NCI-H146 treated with DMSO at 0.1 percent for 48 hours (cell line): ENCODE measurements at regions not wholly inside any gene's neighbourhood (a gene's known extent, or its start where the extent isn't known, plus 50 kb on each side); places are given as distances from the start of the nearest gene placed in this dataset.

Experiments used
- DNase-seq: peaks from one replicate; lab custom pipeline; 2025; ENCODE audit not compliant: unreplicated experiment; lab: John Stamatoyannopoulos, UW

GRCh38 chr4:136691607-136692006 lies 840.7 kb downstream of the PCDH18 start:
- DNase-seq, result no peak

- DNase-seq, result no peak
These were observed 841.9 kb downstream of the PCDH18 start for GRCh38 chr4:136690360-136690759.

GRCh38 chr4:136687596-136687995 lies 844.7 kb downstream of the PCDH18 start:
- no peak for DNase-seq

GRCh38 chr4:136687118-136687517 lies 845.2 kb downstream of the PCDH18 start:
- no peak for DNase-seq

GRCh38 chr4:136680761-136681160 lies 851.5 kb downstream of the PCDH18 start:
- DNase-seq, result no peak

- no peak for DNase-seq
These were observed 852.0 kb downstream of the PCDH18 start for GRCh38 chr4:136680271-136680670.

- DNase-seq, result no peak
These were observed 862.0 kb downstream of the PCDH18 start for GRCh38 chr4:136670265-136670664.

- DNase-seq, result no peak
These were observed 867.3 kb downstream of the PCDH18 start for GRCh38 chr4:136664988-136665387.

GRCh38 chr4:136662539-136662938 lies 869.8 kb downstream of the PCDH18 start:
- no peak for DNase-seq

- no peak for DNase-seq
These were observed 878.5 kb downstream of the PCDH18 start for GRCh38 chr4:136653640-136654406.

- no peak for DNase-seq
These were observed 880.4 kb downstream of the PCDH18 start for GRCh38 chr4:136651932-136652331.

- DNase-seq, result no peak
These were observed 881.0 kb downstream of the PCDH18 start for GRCh38 chr4:136651278-136651667.

- no peak for DNase-seq
These were observed 881.6 kb downstream of the PCDH18 start for GRCh38 chr4:136650541-136651277.

- DNase-seq, result no peak
These were observed 888.0 kb downstream of the PCDH18 start for GRCh38 chr4:136644279-136644678.

- no peak for DNase-seq
These were observed 888.9 kb downstream of the PCDH18 start for GRCh38 chr4:136643416-136643815.

GRCh38 chr4:136637071-136637777 lies 895.1 kb downstream of the PCDH18 start:
- no peak for DNase-seq

- DNase-seq, result no peak
These were observed 896.1 kb downstream of the PCDH18 start for GRCh38 chr4:136636155-136636554.

- DNase-seq, result no peak
These were observed 898.2 kb downstream of the PCDH18 start for GRCh38 chr4:136634121-136634520.

- no peak for DNase-seq
These were observed 932.4 kb downstream of the PCDH18 start for GRCh38 chr4:136599890-136600289.

GRCh38 chr4:136590440-136590839 lies 941.9 kb downstream of the PCDH18 start:
- no peak for DNase-seq

GRCh38 chr4:136583567-136583966 lies 948.7 kb downstream of the PCDH18 start:
- DNase-seq, result no peak

GRCh38 chr4:136581119-136581518 lies 951.2 kb downstream of the PCDH18 start:
- no peak for DNase-seq
